ENCODE measurements at regions not wholly inside any gene's neighbourhood (a gene's known extent, or its start where the extent isn't known, plus 50 kb on each side); places are given as distances from the start of the nearest gene placed in this dataset.

DNA sequence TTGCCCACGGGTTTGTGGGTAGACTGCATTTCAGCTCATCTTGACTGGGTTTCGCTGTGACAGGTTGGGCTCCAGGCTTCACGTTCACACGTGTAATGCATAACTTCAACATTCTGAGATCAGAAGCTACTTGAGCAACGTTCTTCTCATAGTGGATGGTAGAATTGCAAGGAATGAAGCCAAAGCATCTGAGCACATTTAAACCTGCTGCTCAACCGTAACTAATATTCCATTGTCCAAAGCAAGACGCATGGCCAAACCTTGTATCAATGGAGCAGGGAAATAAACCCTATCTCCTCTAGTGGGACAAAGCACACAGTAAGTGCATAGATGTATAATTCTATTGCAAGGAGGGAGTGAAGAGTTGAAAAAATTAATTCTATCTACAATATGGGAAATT lies 86.5 kb upstream of the PTCHD1 start:
- TF ChIP-seq, protein P1, sequence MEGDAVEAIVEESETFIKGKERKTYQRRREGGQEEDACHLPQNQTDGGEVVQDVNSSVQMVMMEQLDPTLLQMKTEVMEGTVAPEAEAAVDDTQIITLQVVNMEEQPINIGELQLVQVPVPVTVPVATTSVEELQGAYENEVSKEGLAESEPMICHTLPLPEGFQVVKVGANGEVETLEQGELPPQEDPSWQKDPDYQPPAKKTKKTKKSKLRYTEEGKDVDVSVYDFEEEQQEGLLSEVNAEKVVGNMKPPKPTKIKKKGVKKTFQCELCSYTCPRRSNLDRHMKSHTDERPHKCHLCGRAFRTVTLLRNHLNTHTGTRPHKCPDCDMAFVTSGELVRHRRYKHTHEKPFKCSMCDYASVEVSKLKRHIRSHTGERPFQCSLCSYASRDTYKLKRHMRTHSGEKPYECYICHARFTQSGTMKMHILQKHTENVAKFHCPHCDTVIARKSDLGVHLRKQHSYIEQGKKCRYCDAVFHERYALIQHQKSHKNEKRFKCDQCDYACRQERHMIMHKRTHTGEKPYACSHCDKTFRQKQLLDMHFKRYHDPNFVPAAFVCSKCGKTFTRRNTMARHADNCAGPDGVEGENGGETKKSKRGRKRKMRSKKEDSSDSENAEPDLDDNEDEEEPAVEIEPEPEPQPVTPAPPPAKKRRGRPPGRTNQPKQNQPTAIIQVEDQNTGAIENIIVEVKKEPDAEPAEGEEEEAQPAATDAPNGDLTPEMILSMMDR (conservative IDR thresholded peaks at IDR 0.05; ENCODE audit: low read depth, low read length): no peak
- TF ChIP-seq EZH2 (IDR thresholded peaks at IDR 0.05; ENCODE audit: borderline replicate concordance, low read depth, low read length, poor library complexity, severe bottlenecking): no peak
